H9 (cell line): ENCODE measurements at regions not wholly inside any gene's neighbourhood (a gene's known extent, or its start where the extent isn't known, plus 50 kb on each side); places are given as distances from the start of the nearest gene placed in this dataset.

Source experiments
- DNase-seq: peaks from one replicate; pipeline ENCODE4 v3.0.0-alpha.2; 2017
- H2AFZ ChIP-seq: one replicate; pipeline ENCODE4 v1.6.1; 2013; ENCODE audit warnings: mild to moderate bottlenecking, low read length, control low read depth, moderate library complexity
- H2AK5ac ChIP-seq: 2 replicates; pipeline ENCODE4 v1.6.1; 2013; ENCODE audit warnings: low read length, control low read depth, mixed read lengths; ENCODE audit not compliant: insufficient read length
- H2BK120ac ChIP-seq: one replicate; pipeline ENCODE4 v1.6.1; 2013; ENCODE audit warnings: low read depth, mild to moderate bottlenecking, low read length, control low read depth, inconsistent platforms; ENCODE audit not compliant: poor library complexity, severe bottlenecking
- H2BK12ac ChIP-seq: 2 replicates; pipeline ENCODE4 v1.6.1; 2013; ENCODE audit warnings: low read length, control low read depth, mixed read lengths, low read depth; ENCODE audit not compliant: insufficient read length
- H2BK15ac ChIP-seq: 2 replicates; pipeline ENCODE4 v1.6.1; 2013; ENCODE audit warnings: low read depth, low read length, control low read depth
- H2BK20ac ChIP-seq: one replicate; pipeline ENCODE4 v1.6.1; 2013; ENCODE audit warnings: low read depth, mild to moderate bottlenecking, low read length, control low read depth, inconsistent platforms; ENCODE audit not compliant: poor library complexity, severe bottlenecking
- H2BK5ac ChIP-seq: 2 replicates; pipeline ENCODE4 v1.6.1; 2013; ENCODE audit warnings: low read length, control low read depth, mixed read lengths; ENCODE audit not compliant: insufficient read length
- H3K14ac ChIP-seq: 2 replicates; pipeline ENCODE4 v1.6.1; 2013; ENCODE audit warnings: low read length, control low read depth; ENCODE audit not compliant: insufficient read depth
- H3K18ac ChIP-seq: 2 replicates; pipeline ENCODE4 v1.6.1; 2013; ENCODE audit warnings: low read depth, mild to moderate bottlenecking, mixed read lengths, low read length, control low read depth; ENCODE audit not compliant: insufficient read length
- H3K23ac ChIP-seq: 2 replicates; pipeline ENCODE4 v1.6.1; 2013; ENCODE audit warnings: low read length, control low read depth, mixed read lengths, low read depth; ENCODE audit not compliant: insufficient read length
- H3K23me2 ChIP-seq: 2 replicates; pipeline ENCODE4 v1.6.1; 2013; ENCODE audit warnings: low read depth, mild to moderate bottlenecking, mixed read lengths, low read length, control low read depth; ENCODE audit not compliant: insufficient read length, poor library complexity, severe bottlenecking
- H3K27ac ChIP-seq: 2 replicates; pipeline ENCODE4 v1.5.1; 2013; ENCODE audit warnings: low read length, control low read depth, mixed read lengths, low read depth; ENCODE audit not compliant: insufficient read length
- H3K27me3 ChIP-seq: 2 replicates; pipeline ENCODE4 v1.6.1; 2013; ENCODE audit warnings: low read length, control low read depth, inconsistent platforms; ENCODE audit not compliant: insufficient read depth
- H3K4ac ChIP-seq: 2 replicates; pipeline ENCODE4 v1.6.1; 2013; ENCODE audit warnings: low read depth, mild to moderate bottlenecking, control low read depth, inconsistent platforms, low read length, moderate library complexity
- H3K4me1 ChIP-seq: 2 replicates; pipeline ENCODE4 v1.6.1; 2013; ENCODE audit warnings: low read length, control low read depth, inconsistent platforms; ENCODE audit not compliant: insufficient read depth
- H3K4me2 ChIP-seq: 2 replicates; pipeline ENCODE4 v1.6.1; 2013; ENCODE audit warnings: low read length, control low read depth, mixed read lengths; ENCODE audit not compliant: insufficient read length, insufficient read depth
- H3K56ac ChIP-seq: 2 replicates; pipeline ENCODE4 v1.6.1; 2013; ENCODE audit warnings: low read depth, mild to moderate bottlenecking, mixed read lengths, low read length, control low read depth; ENCODE audit not compliant: insufficient read length
- H3K79me1 ChIP-seq: 2 replicates; pipeline ENCODE4 v1.6.1; 2013; ENCODE audit warnings: low read depth, mild to moderate bottlenecking, moderate library complexity, low read length, control low read depth, inconsistent platforms; ENCODE audit not compliant: insufficient read depth, poor library complexity, severe bottlenecking
- H3K79me2 ChIP-seq: 2 replicates; pipeline ENCODE4 v1.6.1; 2013; ENCODE audit warnings: low read length, control low read depth, inconsistent platforms; ENCODE audit not compliant: insufficient read depth
- H3K9ac ChIP-seq: 2 replicates; pipeline ENCODE4 v1.6.1; 2013; ENCODE audit warnings: low read length, control low read depth, mixed read lengths; ENCODE audit not compliant: insufficient read length; ENCODE audit errors: extremely low read depth
- H3K9me3 ChIP-seq: one replicate; pipeline ENCODE4 v1.6.1; 2013; ENCODE audit warnings: low read depth, low read length, inconsistent platforms; ENCODE audit not compliant: control insufficient read depth
- H3T11ph ChIP-seq: one replicate; pipeline ENCODE4 v1.6.1; 2013; ENCODE audit warnings: mild to moderate bottlenecking, low read length, control low read depth, inconsistent platforms
- H4K20me1 ChIP-seq: one replicate; pipeline ENCODE4 v1.6.1; 2013; ENCODE audit not compliant: control insufficient read depth, insufficient read length, insufficient read depth
- H4K5ac ChIP-seq: 2 replicates; pipeline ENCODE4 v1.6.1; 2013; ENCODE audit warnings: low read depth, mild to moderate bottlenecking, mixed read lengths, low read length, control low read depth; ENCODE audit not compliant: insufficient read length
- H4K8ac ChIP-seq: replicated peaks from 2 replicates; pipeline ENCODE4 v1.6.1; 2013; ENCODE audit warnings: low read length, control low read depth, mixed read lengths, low read depth; ENCODE audit not compliant: insufficient read length
- H4K91ac ChIP-seq: 2 replicates; pipeline ENCODE4 v1.6.1; 2013; ENCODE audit warnings: low read depth, mild to moderate bottlenecking, moderate library complexity, mixed read lengths, low read length, control low read depth; ENCODE audit not compliant: insufficient read length
- H3K27ac Mint-ChIP-seq, 3 experiments: 2 replicates in 2 of 3; 3 replicates in 1 of 3; pipeline ENCODE4 v1.8.0; 2020 to 2021; ENCODE audit warnings: mixed read lengths in 3 of 3, mild to moderate bottlenecking in 1 of 3, moderate library complexity in 1 of 3
- H3K27me3 Mint-ChIP-seq: 2 replicates; pipeline ENCODE4 v1.8.0; 2021; ENCODE audit warnings: low read depth, mild to moderate bottlenecking, moderate library complexity, mixed read lengths
- H3K36me3 Mint-ChIP-seq, 3 experiments: 2 replicates in 2 of 3; 3 replicates in 1 of 3; pipeline ENCODE4 v1.8.0; 2020 to 2021; ENCODE audit warnings: low read depth in 3 of 3, mixed read lengths in 3 of 3; ENCODE audit not compliant: insufficient read depth in 1 of 3
- H3K4me1 Mint-ChIP-seq, 2 experiments: 2 replicates each; pipeline ENCODE4 v1.8.0; 2020; ENCODE audit warnings: mixed read lengths in 2 of 2
- H3K4me3 Mint-ChIP-seq, 2 experiments: 2 replicates in 1 of 2; 3 replicates in 1 of 2; pipeline ENCODE4 v1.8.0; 2020 to 2021; ENCODE audit warnings: mild to moderate bottlenecking in 2 of 2, mixed read lengths in 2 of 2, moderate library complexity in 1 of 2
- H3K9me3 Mint-ChIP-seq, 2 experiments: 2 replicates in 1 of 2; 3 replicates in 1 of 2; pipeline ENCODE4 v1.8.0; 2020; ENCODE audit warnings: mild to moderate bottlenecking in 2 of 2, mixed read lengths in 2 of 2, moderate library complexity in 1 of 2
- WGBS: extraction: QIAGEN DNeasy Blood & Tissue Kit; methylation state at CpG from one replicate; pipeline ENCODE4 v1.1.7; 2013; ENCODE audit warnings: missing lambda C conversion rate, low lambda C conversion rate, mixed read lengths; ENCODE audit not compliant: insufficient read length; ENCODE audit errors: extremely low coverage; 5-methylcytosine and 5-hydroxymethylcytosine counted together
- TF ChIP-seq, protein P1 (sequence below): fragments of 200-600 bp; sonication (generic); conservative IDR thresholded peaks from 3 replicates; pipeline ENCODE4 v1.8.0; 2021; ENCODE audit warnings: antibody characterized with exemption, mild to moderate bottlenecking

DNA sequence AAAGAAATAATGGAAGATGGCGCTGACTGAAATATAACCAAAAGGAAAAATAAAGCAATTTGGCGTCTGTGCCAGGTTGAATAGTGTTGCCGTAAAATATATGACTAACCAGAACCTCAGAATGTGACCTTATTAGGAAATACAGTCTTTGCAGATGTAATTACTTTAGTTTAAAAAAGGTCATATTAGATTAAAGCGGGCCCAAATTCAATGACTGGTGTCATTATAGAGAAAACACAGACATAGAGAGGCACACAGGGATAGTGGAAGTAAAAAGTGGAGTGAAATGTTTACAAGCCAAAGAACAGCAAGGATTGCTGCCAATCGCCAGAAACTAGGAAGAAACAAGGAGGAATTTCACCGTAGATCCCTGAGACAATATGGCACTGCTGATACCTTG is 521.2 kb downstream of the FRK start:
- H3K4me3 Mint-ChIP-seq: no peak overlapping the region
- Histone ChIP-seq H3K23me2 (no peaks in the 10 kb centered on the region), H3K56ac (no peak overlapping the region), H3K27ac (no peak overlapping the region), H2AK5ac (no peak overlapping the region), H2BK15ac (no peak overlapping the region), H4K91ac (no peak overlapping the region), H2BK20ac (no peak overlapping the region), H3K23ac (no peak overlapping the region), H4K5ac (no peak overlapping the region), H3K14ac (no peak overlapping the region), H3K9ac (no peak overlapping the region), H2BK12ac (no peak overlapping the region), H3K9me3 (no peaks in the 10 kb centered on the region), H3K79me2 (no peaks in the 10 kb centered on the region), H2AFZ (no peak overlapping the region), H3K79me1 (no peaks in the 10 kb centered on the region), H3K18ac (no peak overlapping the region), H3K4ac (no peak overlapping the region), H3K4me1 (no peaks in the 10 kb centered on the region), H3T11ph (no peak overlapping the region), H4K8ac (no peak overlapping the region), H3K4me2 (no peak overlapping the region), H2BK5ac (no peak overlapping the region), H4K20me1 (no peaks in the 10 kb centered on the region), H2BK120ac (no peak overlapping the region), H3K27me3 (no peaks in the 10 kb centered on the region)
- TF ChIP-seq, protein P1, sequence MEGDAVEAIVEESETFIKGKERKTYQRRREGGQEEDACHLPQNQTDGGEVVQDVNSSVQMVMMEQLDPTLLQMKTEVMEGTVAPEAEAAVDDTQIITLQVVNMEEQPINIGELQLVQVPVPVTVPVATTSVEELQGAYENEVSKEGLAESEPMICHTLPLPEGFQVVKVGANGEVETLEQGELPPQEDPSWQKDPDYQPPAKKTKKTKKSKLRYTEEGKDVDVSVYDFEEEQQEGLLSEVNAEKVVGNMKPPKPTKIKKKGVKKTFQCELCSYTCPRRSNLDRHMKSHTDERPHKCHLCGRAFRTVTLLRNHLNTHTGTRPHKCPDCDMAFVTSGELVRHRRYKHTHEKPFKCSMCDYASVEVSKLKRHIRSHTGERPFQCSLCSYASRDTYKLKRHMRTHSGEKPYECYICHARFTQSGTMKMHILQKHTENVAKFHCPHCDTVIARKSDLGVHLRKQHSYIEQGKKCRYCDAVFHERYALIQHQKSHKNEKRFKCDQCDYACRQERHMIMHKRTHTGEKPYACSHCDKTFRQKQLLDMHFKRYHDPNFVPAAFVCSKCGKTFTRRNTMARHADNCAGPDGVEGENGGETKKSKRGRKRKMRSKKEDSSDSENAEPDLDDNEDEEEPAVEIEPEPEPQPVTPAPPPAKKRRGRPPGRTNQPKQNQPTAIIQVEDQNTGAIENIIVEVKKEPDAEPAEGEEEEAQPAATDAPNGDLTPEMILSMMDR: no peak
- no peaks in the 10 kb centered on the region for H3K9me3 Mint-ChIP-seq
- H3K4me1 Mint-ChIP-seq: peaks cover 7 to 12% of the 10 kb centered on the region in 2 experiments
- DNase-seq: no peak
- no peak overlapping the region for H3K27ac Mint-ChIP-seq
- no peaks in the 10 kb centered on the region for H3K36me3 Mint-ChIP-seq
- no peaks in the 10 kb centered on the region for H3K27me3 Mint-ChIP-seq
- no CpG with 5 or more reads among the region's 6 CpGs for WGBS
